SIG-M5 (cell line): ENCODE measurements at regions not wholly inside any gene's neighbourhood (a gene's known extent, or its start where the extent isn't known, plus 50 kb on each side); places are given as distances from the start of the nearest gene placed in this dataset.

ENCODE experiments used
- DNase-seq: peaks from one replicate; lab custom pipeline; 2025; lab: John Stamatoyannopoulos, UW

DNA sequence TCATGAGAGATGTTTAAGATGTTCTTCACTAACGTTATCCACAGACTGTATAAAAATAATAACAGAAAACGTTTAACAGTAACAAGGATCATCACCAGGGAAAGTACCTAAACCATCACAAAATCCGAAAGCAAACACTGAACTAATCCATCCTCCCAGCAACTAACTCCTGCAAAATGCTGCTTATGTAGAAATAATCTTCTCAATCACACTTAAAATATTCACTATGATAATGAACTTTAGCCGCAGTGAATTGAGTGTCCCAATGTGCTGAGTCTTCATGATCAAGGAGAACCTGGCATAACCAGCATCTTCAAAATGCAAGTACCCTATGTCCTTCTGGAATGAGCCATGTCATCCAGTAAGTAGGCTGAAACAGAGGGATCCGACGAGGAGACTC, 166.1 kb downstream of the LTN1 start:
- DNase-seq: no peak

DNA sequence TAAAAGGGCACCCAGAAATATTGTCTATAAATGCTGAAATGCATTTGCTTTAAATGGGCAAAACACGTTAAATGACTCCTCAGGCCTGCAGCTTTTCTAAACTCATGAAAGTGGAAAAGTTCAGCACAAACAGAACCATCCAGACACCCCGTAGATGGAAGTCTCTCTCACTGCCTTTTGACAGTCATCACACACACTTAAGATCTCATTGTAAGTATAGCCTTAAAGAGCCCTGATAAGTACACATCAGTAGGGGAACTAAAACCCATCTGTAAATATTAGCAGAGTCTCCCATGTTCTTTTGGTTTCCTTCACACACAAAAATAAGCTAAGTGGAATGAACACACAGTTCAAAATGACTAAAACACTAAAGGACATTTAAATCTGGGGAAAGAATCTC, 166.7 kb downstream of the LTN1 start:
- no peak for DNase-seq

DNA sequence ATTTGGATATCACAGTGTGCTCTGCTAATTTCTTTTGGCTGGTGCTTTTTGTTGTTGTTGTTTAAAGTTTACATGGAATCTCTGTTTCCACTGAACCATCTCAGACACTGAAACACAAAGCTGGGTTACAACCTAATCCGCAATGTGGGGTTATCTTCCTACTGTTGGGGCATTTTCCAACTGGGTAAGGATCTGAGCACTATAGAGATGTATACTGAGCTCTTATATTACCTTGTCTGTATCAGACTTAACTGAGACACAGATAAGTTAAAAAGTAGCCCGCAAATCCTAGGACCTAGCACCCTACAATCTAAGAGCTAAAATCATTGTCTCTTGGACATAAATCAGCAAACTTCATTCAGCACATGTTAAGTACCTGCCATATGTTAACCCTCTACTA, 169.2 kb downstream of the LTN1 start:
- DNase-seq: no peak

- DNase-seq: no peak
These were observed 170.0 kb downstream of the LTN1 start for GRCh38 chr21:28822486-28823335.

DNA sequence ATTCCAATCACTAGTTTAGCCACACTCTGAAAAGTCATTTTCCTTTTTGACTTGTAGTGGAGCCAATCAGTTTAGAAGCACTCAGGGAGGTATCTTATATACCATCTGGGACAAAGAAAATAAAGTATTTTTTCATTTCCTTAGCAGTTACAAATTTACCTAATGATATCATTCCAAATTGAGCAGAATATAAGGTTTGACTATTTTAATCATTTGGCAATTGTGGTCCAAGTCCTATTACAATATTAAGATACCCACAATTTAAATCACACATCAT, 170.6 kb downstream of the LTN1 start:
- DNase-seq: no peak

GRCh38 chr21:28821276-28822122, 171.2 kb downstream of the LTN1 start:
- no peak for DNase-seq

DNA sequence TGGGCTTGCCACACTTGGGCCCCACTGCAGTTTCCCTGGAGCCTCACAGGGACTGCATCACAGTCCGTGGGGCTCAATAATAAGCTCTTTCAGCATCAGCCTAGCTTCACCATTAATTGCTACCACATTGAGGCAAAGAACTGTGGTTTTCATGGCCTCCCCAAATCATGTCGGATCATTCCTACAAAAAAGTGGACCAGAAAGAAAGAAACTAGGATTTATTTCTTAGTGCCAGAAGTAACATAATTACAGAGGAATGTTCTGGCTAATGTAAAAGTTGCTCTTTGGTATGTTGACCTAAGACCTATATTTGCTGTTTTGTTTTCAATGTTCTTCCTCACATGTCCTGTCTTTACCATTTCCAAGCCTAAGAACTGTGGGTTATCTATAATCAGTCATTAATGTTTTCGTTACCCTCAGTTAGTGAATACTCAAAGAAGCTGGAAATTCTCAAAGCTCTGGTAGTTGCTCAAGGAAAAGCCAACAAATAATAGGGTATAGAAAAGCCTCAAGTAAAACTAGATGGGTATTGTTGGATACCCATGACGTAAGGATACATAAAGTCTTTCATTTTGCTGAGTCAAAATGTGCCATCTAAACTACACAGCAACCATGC, 173.9 kb downstream of the LTN1 start:
- DNase-seq: no peak

- DNase-seq: no peak
These were observed 174.8 kb downstream of the LTN1 start for GRCh38 chr21:28817871-28818270.

DNA sequence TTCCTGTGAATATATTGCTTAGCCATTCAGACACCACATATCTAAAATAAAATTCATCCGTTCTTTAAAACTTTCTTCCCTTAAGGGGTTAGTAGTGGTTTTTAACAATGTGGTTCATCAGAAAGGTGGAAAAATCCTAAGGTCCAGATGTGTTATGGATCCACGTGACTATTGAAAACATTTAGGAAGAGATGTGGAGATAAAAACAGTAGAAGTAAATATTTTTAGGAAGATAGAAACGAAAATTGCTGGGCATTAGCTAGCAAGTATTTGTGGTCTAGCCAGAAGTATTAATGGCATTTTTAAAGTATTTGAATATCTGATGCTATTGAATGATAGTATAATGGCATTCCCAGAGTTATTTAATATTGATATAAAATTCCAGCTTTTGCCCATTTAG, 180.8 kb downstream of the LTN1 start:
- DNase-seq: no peak

GRCh38 chr21:28810826-28811524, 181.7 kb downstream of the LTN1 start:
- DNase-seq: no peak

GRCh38 chr21:28805885-28806284, 186.8 kb downstream of the LTN1 start:
- DNase-seq: no peak

DNA sequence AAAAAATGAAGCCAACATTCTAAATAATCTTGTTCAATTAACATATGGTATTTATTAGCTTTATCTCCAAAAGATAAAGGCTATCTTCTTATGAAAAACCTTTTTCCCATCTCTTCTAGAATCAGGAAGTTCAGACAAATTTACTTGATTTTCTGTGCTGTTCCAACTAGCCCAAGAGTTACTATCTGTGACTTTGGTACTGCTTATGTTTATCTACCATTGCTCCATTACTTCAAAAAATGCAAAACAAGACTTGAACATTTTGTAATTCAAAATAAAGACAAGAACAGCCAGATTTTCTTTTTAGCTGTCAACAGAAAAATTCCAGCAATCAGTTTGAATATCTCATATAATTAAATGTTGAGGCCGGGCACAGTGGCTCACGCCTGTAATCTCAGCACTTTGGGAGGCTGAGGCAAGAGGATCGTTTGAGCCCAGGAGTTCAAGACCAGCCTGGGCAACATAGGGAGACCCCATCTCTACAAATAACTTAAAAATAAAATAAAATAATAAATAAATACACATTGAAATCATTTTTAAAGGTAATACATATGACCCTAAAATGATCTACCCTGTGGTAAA, 188.5 kb downstream of the LTN1 start:
- no peak for DNase-seq

- no peak for DNase-seq
These were observed 190.8 kb downstream of the LTN1 start for GRCh38 chr21:28801906-28802305.

DNA sequence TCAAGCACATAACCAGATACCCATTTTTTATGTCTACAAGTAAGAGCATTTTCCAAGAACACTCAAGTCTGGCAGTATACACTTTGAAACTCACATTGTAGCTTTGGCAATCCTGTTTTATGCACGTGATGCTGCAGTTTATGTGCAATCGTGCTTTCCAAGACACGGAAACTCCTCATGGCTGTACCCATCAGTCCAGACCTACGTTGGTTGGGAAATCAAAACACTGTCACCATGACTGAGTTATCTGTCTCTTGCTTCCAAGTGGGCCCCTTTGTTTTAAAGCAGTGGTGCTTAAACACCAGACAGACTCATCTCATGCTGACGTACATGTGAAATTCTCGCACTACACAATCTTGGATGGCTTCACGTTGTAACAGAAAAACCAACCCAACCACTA, 192.8 kb downstream of the LTN1 start:
- no peak for DNase-seq

GRCh38 chr21:28798798-28799197, 193.9 kb downstream of the LTN1 start:
- no peak for DNase-seq

DNA sequence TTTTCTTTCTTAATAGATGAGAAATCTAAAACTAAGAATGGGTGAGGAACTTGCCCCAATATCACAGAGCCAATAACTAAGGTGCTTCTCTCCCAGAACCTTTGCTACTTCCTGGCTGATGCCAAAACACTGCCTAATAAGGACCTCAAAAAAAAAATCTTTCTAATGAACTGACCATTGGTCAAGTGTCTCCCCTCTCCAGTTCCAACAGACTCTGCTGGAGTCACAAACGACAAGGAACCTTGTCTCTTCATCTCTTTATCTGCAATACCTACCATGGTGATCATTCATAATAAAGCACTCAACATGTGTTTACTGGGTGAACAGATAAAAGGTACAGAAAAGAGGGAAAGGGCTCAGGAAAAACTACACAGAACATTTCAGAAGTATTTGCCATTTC, 197.4 kb downstream of the LTN1 start:
- no peak for DNase-seq

- DNase-seq: no peak
These were observed 198.3 kb downstream of the LTN1 start for GRCh38 chr21:28794371-28794851.

DNA sequence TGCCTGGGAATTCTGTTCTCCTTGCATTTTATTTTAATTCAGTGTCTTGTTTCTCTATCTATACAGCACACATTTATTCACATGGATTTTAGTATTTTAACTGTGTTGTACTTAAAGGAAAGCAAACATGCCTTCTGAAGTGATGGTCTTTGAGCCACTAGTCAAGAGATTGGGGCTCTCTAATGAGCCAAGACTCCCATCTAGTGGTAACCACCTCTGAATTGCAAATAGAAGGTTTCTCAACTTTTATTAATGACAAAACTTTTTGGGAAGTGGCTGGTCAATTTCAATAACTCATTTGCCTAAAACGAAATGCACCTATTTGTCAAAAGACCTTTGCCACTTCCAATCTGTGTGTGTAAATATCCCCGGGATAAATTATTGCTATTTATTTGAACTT, 199.6 kb downstream of the LTN1 start:
- no peak for DNase-seq

- DNase-seq: no peak
These were observed 200.9 kb downstream of the LTN1 start for GRCh38 chr21:28791595-28792282.

DNA sequence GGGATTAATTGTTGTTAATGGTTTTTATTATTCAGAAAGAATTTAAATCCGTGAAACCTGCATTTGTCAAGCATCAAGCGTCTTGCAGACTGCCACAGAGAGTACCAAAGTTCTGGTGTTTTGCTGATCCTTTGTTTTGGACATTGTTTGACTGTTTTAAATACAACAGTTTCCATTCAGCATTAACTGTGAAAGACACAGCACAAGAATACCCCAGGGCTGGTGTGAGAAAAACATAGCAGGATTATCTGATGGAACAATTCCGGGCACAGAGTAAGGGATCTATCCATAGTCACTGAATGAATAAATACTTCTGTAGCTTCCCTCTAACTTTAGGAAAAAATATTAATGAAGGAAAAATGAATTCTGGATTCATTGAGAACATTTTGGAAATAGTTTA, 202.3 kb downstream of the LTN1 start:
- DNase-seq: no peak

DNA sequence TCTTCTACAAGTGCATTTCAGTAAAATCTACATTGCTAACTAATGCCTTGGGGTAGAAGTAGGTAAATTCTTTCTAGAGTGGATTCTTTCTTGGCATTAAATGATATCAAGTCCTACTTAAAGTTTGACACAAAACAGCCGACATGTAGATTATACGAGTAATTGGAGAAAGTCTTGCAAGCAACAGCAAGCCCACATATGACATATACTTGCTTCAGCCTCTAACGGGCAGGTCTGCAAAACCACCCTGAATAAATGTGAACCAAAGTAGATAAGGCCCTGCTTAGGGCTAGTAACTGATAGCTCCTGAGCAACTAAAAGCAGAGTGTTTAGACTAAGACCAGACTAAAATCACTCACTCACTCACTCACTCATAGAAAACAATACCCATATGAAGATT, 203.2 kb downstream of the LTN1 start:
- no peak for DNase-seq
